Endothelial cell (in vitro differentiated cells): ENCODE measurements at regions not wholly inside any gene's neighbourhood (a gene's known extent, or its start where the extent isn't known, plus 50 kb on each side); places are given as distances from the start of the nearest gene placed in this dataset.

Source experiments
- DNase-seq: peaks from one replicate; pipeline ENCODE4 v3.0.0; 2021; ENCODE audit warnings: low spot score
- H3K27ac Mint-ChIP-seq: one replicate; pipeline ENCODE4 v1.8.0; 2021; ENCODE audit warnings: mixed read lengths, inconsistent platforms; ENCODE audit not compliant: unreplicated experiment
- H3K27me3 Mint-ChIP-seq: one replicate; pipeline ENCODE4 v1.8.0; 2021; ENCODE audit warnings: mild to moderate bottlenecking, moderate library complexity, mixed read lengths, inconsistent platforms; ENCODE audit not compliant: unreplicated experiment
- H3K36me3 Mint-ChIP-seq: one replicate; pipeline ENCODE4 v1.8.0; 2021; ENCODE audit warnings: mild to moderate bottlenecking, low read depth, mixed read lengths, inconsistent platforms; ENCODE audit not compliant: unreplicated experiment
- H3K4me1 Mint-ChIP-seq: one replicate; pipeline ENCODE4 v1.8.0; 2021; ENCODE audit warnings: mild to moderate bottlenecking, mixed read lengths, inconsistent platforms; ENCODE audit not compliant: unreplicated experiment
- H3K4me3 Mint-ChIP-seq: one replicate; pipeline ENCODE4 v1.8.0; 2021; ENCODE audit warnings: mild to moderate bottlenecking, mixed read lengths, inconsistent platforms; ENCODE audit not compliant: unreplicated experiment
- H3K9me3 Mint-ChIP-seq: one replicate; pipeline ENCODE4 v1.8.0; 2021; ENCODE audit warnings: mixed read lengths, inconsistent platforms; ENCODE audit not compliant: unreplicated experiment
- CTCF ChIP-seq: fragments of 200-600 bp; sonication (generic); IDR thresholded peaks from one replicate; pipeline ENCODE4 v1.5.0; 2021; ENCODE audit warnings: antibody characterized with exemption; ENCODE audit not compliant: unreplicated experiment

DNA sequence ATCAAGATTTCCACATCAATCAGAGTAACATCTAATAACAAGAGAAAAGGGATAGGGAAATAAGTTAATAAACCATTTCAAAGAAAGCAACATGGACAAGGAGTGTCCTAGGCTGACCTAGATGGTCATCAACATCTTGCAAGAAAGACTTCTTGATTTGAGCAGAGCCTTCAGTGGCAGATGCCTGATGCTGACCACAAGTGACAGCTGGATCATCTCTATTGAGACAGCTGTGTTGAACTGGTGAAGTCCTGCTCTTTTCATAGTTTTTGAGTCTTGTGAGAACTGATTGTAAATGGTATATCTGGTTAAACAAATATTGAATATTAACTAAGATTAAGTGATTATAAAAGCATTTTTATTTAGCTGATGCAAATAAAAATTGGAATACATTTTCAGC lies 1083.6 kb upstream of the LRFN5 start:
- H3K4me1 Mint-ChIP-seq = peaks cover 13% of the 10 kb centered on the region
- H3K27ac Mint-ChIP-seq = no peak overlapping the region
- TF ChIP-seq CTCF = no peak
- no peaks in the 10 kb centered on the region for H3K27me3 Mint-ChIP-seq
- H3K9me3 Mint-ChIP-seq = no peaks in the 10 kb centered on the region
- no peak for DNase-seq
- no peak overlapping the region for H3K4me3 Mint-ChIP-seq
- no peaks in the 10 kb centered on the region for H3K36me3 Mint-ChIP-seq

GRCh38 chr14:40494483-40494882 lies 1062.2 kb upstream of the FBXO33 start:
- peaks cover 18% of the 10 kb centered on the region for H3K4me1 Mint-ChIP-seq
- no peak overlapping the region for H3K27ac Mint-ChIP-seq
- TF ChIP-seq CTCF = no peak
- no peaks in the 10 kb centered on the region for H3K36me3 Mint-ChIP-seq
- no peak for DNase-seq
- H3K4me3 Mint-ChIP-seq = no peak overlapping the region
- no peaks in the 10 kb centered on the region for H3K9me3 Mint-ChIP-seq
- peaks cover 1% of the 10 kb centered on the region for H3K27me3 Mint-ChIP-seq

DNA sequence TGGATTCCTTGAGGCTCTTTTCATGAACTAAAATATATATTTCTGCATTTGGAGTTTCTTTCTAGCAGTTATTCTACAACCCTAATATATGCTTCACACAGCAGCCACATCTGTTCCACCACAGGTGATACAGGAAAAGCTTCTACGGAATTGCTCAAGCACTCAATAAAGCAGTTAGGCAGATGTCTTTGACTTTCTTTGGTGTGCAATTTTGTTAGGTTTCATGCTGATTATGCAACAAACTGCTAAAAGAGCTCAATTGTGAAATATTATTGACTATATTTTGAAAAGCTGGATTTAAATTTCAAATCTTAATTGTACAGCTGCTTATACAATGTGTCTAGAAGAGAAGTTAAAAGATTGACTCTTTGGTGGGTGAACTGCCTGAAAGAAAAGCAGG lies 1055.6 kb upstream of the FBXO33 start:
- DNase-seq = no peak
- Mint-ChIP-seq H3K36me3 (no peaks in the 10 kb centered on the region), H3K4me3 (no peak overlapping the region), H3K9me3 (no peaks in the 10 kb centered on the region), H3K27ac (no peak overlapping the region), H3K27me3 (peaks cover 2% of the 10 kb centered on the region), H3K4me1 (peaks cover 20% of the 10 kb centered on the region)
- no peak for TF ChIP-seq CTCF

DNA sequence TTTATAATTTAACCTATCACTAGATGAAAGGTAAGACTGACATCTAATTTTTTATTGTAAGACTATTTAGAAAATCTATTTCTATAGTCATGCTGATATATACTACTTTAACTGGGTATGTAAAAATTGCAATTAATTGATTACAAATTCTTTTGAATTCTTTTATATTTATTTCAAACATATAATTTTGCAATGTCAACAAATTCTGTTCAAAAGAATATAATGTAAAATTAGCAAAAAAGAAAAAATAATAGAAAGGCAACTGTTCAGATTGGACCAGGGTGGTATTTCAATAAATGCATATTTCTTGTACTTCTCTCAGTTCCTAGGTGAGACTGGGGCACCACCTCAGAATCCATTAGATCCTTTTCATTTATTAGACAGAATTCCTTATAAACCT lies 1053.5 kb upstream of the FBXO33 start:
- Mint-ChIP-seq H3K27ac (no peak overlapping the region), H3K4me1 (peaks cover 10% of the 10 kb centered on the region), H3K27me3 (peaks cover 2% of the 10 kb centered on the region), H3K4me3 (no peak overlapping the region), H3K36me3 (no peaks in the 10 kb centered on the region), H3K9me3 (no peaks in the 10 kb centered on the region)
- no peak for TF ChIP-seq CTCF
- no peak for DNase-seq

DNA sequence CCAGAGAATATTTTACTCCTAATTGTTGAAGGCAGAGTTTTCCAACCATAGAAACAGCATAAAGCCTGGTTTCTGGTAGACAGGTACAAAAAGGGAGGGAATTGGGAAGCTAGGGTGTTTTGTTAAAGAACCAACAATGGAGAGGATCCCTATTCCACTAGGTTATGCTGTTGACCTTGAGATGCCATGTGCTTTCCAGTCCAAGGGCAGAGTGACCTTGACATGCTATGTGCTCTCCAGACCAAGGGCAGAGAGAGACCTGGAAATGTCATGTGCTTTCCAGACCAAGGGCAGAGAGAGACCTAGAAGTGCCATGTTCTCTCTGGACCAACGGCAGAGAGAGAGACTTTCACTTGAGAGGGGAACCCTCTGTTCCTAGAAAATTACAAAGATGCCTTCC lies 1043.8 kb upstream of the FBXO33 start:
- DNase-seq = no peak
- Mint-ChIP-seq H3K27ac (no peak overlapping the region), H3K27me3 (peaks cover 1% of the 10 kb centered on the region), H3K36me3 (peaks cover 14% of the 10 kb centered on the region), H3K4me3 (no peak overlapping the region), H3K4me1 (no peaks in the 10 kb centered on the region), H3K9me3 (peaks cover 6% of the 10 kb centered on the region)
- TF ChIP-seq CTCF = no peak
